Pulmonary artery endothelial cell (primary cell): ENCODE measurements at regions not wholly inside any gene's neighbourhood (a gene's known extent, or its start where the extent isn't known, plus 50 kb on each side); places are given as distances from the start of the nearest gene placed in this dataset.
"Not testable (repeated sequence)": the region's sequence is repeated elsewhere in the genome, so short reads cannot be mapped to it uniquely, and the experiment has no call there.

ENCODE experiments used
- DNase-seq: peaks from one replicate; pipeline ENCODE4 v3.0.0-alpha.2; 2011; ENCODE audit warnings: low read depth, low spot score

GRCh38 chr3:27559381-27559780, 75.2 kb upstream of the SLC4A7 start:
- no peak for DNase-seq

- DNase-seq = no peak
These were observed 73.2 kb upstream of the SLC4A7 start for GRCh38 chr3:27557411-27557810.

GRCh38 chr3:27556887-27557286, 72.7 kb upstream of the SLC4A7 start:
- DNase-seq = no peak

- no peak for DNase-seq
These were observed 70.5 kb upstream of the SLC4A7 start for GRCh38 chr3:27554706-27555105.

- no peak for DNase-seq
These were observed 69.8 kb upstream of the SLC4A7 start for GRCh38 chr3:27553886-27554540.

- not testable (repeated sequence) for DNase-seq
These were observed 68.5 kb upstream of the SLC4A7 start for GRCh38 chr3:27552708-27553107.

- not testable (repeated sequence) for DNase-seq
These were observed 67.2 kb upstream of the SLC4A7 start for GRCh38 chr3:27551413-27551812.

GRCh38 chr3:27545061-27545460, 60.9 kb upstream of the SLC4A7 start:
- DNase-seq = no peak

- no peak for DNase-seq
These were observed 60.2 kb upstream of the SLC4A7 start for GRCh38 chr3:27544372-27544865.

- DNase-seq = no peak
These were observed 58.3 kb upstream of the SLC4A7 start for GRCh38 chr3:27542476-27542875.

GRCh38 chr3:27540231-27540630, 56.0 kb upstream of the SLC4A7 start:
- DNase-seq = no peak

- no peak for DNase-seq
These were observed 52.3 kb upstream of the SLC4A7 start for GRCh38 chr3:27536491-27536890.

GRCh38 chr3:27535809-27536392, 51.7 kb upstream of the SLC4A7 start:
- no peak for DNase-seq

- DNase-seq = peak; percentile 89
These were observed 49.8 kb upstream of the SLC4A7 start for GRCh38 chr3:27533718-27534573.
